A673 (cell line): ENCODE measurements at regions not wholly inside any gene's neighbourhood (a gene's known extent, or its start where the extent isn't known, plus 50 kb on each side); places are given as distances from the start of the nearest gene placed in this dataset.

Experiments used
- BruUV-seq: library from RNA; stranded (reverse); fragments of 400-500 nt; replicated peaks from 2 replicates; lab custom pipeline; 2021; lab: Mats Ljungman, UMichigan
- CTCF ChIA-PET: fragments of 300-600 bp; sonication (Branson Sonifier 250); formaldehyde crosslinking; loops from one replicate; lab custom pipeline; 2022; ENCODE audit warnings: antibody characterized with exemption; lab: Charles Lee
- POLR2A ChIA-PET: fragments of 300-600 bp; sonication (Branson Sonifier 250); formaldehyde crosslinking; loops from one replicate; lab custom pipeline; 2022; ENCODE audit warnings: antibody characterized with exemption; ENCODE audit not compliant: low non-redundant PET; lab: Charles Lee
- DNase-seq: peaks from one replicate; pipeline ENCODE4 v3.0.0-alpha.2; 2015; ENCODE audit warnings: low spot score
- H3K27ac ChIP-seq: fragments of 200-600 bp; sonication (generic); 2 replicates; pipeline ENCODE4 v1.5.1; 2016; ENCODE audit warnings: mixed run types, low read depth, mild to moderate bottlenecking, mixed read lengths, antibody characterized with exemption, low read length; ENCODE audit not compliant: poor library complexity, severe bottlenecking
- H3K27me3 ChIP-seq: fragments of 200-600 bp; sonication (generic); replicated peaks from 2 replicates; pipeline ENCODE4 v1.6.1; 2017; ENCODE audit warnings: mixed run types, low read depth, mild to moderate bottlenecking, mixed read lengths, antibody characterized with exemption, low read length; ENCODE audit not compliant: insufficient read depth, poor library complexity
- H3K36me3 ChIP-seq: fragments of 200-600 bp; sonication (generic); 2 replicates; pipeline ENCODE4 v1.6.1; 2016; ENCODE audit warnings: mixed run types, mild to moderate bottlenecking, mixed read lengths, antibody characterized with exemption, low read length; ENCODE audit not compliant: insufficient read depth, poor library complexity, severe bottlenecking
- H3K4me1 ChIP-seq: fragments of 200-600 bp; sonication (generic); 2 replicates; pipeline ENCODE4 v1.6.1; 2017; ENCODE audit warnings: mixed run types, mild to moderate bottlenecking, mixed read lengths, antibody characterized with exemption, low read length; ENCODE audit not compliant: insufficient read depth, poor library complexity, severe bottlenecking
- H3K4me3 ChIP-seq: fragments of 200-600 bp; sonication (generic); 2 replicates; pipeline ENCODE4 v1.5.1; 2016; ENCODE audit warnings: low read depth, mixed run types, mild to moderate bottlenecking, mixed read lengths, low read length; ENCODE audit not compliant: poor library complexity, severe bottlenecking
- H3K9me3 ChIP-seq: fragments of 200-600 bp; sonication (generic); 2 replicates; pipeline ENCODE4 v1.6.1; 2016; ENCODE audit warnings: mixed run types, low read depth, mild to moderate bottlenecking, mixed read lengths, antibody characterized with exemption, low read length; ENCODE audit not compliant: poor library complexity, severe bottlenecking
- CTCF ChIP-seq: fragments of 300-800, 200-600 bp; sonication (generic); conservative IDR thresholded peaks from 2 replicates; pipeline ENCODE4 v1.5.1; 2017; ENCODE audit warnings: low read depth, mild to moderate bottlenecking, antibody characterized with exemption, low read length, moderate library complexity, mixed read lengths
- EZH2 ChIP-seq: fragments of 200-600 bp; sonication (generic); IDR thresholded peaks from 2 replicates; pipeline ENCODE4 v1.6.1; 2017; ENCODE audit warnings: borderline replicate concordance, low read depth, mild to moderate bottlenecking, mixed read lengths, antibody characterized with exemption, low read length; ENCODE audit not compliant: poor library complexity, severe bottlenecking
- intact Hi-C: fragments of 100-400 bp; cut with micrococcal nuclease; formaldehyde crosslinking; loops from one replicate; pipeline ENCODE4 v1.10.0; 2022; ENCODE audit not compliant: unreplicated experiment

GRCh38 chr1:193609592-193609991 lies 423.2 kb upstream of the B3GALT2 start:
- Histone ChIP-seq H3K27ac (no peak overlapping the region), H3K4me3 (no peak overlapping the region), H3K9me3 (no peaks in the 10 kb centered on the region), H3K4me1 (no peaks in the 10 kb centered on the region), H3K27me3 (no peaks in the 10 kb centered on the region), H3K36me3 (no peaks in the 10 kb centered on the region)
- ChIA-PET POLR2A (no interaction called here), CTCF (interaction anchor here (0.6 kb wide), 1 partner anchor 102 kb away, joined by 4 read pairs; no protein-coding TSS in a partner anchor)
- intact Hi-C loops, result no loop called here
- DNase-seq, result no peak
- TF ChIP-seq CTCF, result no peak
- TF ChIP-seq EZH2, result no peak
- no TSS peak for BruUV-seq

DNA sequence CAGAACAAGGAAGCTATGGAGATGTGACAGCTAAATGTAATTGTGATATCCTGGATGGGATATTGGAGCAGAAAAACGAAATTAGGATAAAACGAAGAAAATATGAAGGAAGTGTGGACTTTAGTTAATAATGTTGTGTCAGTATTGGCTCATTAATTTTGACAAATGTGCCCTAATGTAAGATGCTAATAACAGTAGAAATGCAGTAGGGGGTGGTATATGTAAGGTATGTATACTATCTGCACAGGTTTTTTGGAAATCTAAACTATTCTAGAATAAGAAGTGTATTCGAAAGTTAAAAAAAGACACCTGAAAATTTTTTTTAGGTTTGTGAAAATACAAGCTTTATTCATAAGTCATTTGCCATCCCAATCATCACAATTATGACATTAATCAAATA lies 421.4 kb upstream of the B3GALT2 start:
- H3K4me3 ChIP-seq, result no peak overlapping the region
- ChIA-PET CTCF (no interaction called here), POLR2A (no interaction called here)
- no peak for DNase-seq
- intact Hi-C loops, result no loop called here
- TF ChIP-seq EZH2 (no peak), CTCF (no peak)
- no peaks in the 10 kb centered on the region for H3K9me3 ChIP-seq
- H3K27ac ChIP-seq, result no peak overlapping the region
- BruUV-seq, result no TSS peak
- H3K36me3 ChIP-seq, result no peaks in the 10 kb centered on the region
- no peaks in the 10 kb centered on the region for H3K4me1 ChIP-seq
- no peaks in the 10 kb centered on the region for H3K27me3 ChIP-seq

DNA sequence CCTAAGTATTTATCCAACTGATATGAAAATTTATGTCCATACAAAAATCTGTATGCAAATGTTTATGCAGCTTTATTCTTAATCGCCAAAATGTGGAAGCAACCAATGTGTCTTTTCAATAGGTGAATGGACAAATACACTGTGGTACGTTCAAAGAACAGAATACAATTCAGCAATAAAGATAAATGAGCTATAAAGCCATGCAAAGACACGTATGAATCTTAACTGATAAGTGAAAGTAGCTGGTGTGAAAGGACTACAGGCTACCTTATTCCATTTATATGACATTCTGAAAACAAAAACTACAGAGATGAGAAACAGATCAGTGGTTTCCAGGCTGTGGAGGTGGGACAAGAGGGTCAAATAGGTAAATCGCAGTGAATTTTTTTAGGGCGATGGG lies 419.6 kb upstream of the B3GALT2 start:
- BruUV-seq, result no TSS peak
- CTCF ChIA-PET, result no interaction called here
- no peaks in the 10 kb centered on the region for H3K4me1 ChIP-seq
- H3K9me3 ChIP-seq, result no peaks in the 10 kb centered on the region
- no peak for TF ChIP-seq EZH2
- no peak for TF ChIP-seq CTCF
- no peak overlapping the region for H3K27ac ChIP-seq
- intact Hi-C loops, result no loop called here
- POLR2A ChIA-PET, result no interaction called here
- no peak for DNase-seq
- H3K36me3 ChIP-seq, result no peaks in the 10 kb centered on the region
- H3K4me3 ChIP-seq, result no peak overlapping the region
- H3K27me3 ChIP-seq, result no peaks in the 10 kb centered on the region
